Heart left ventricle (tissue), 16 donors: ENCODE measurements at regions not wholly inside any gene's neighbourhood (a gene's known extent, or its start where the extent isn't known, plus 50 kb on each side); places are given as distances from the start of the nearest gene placed in this dataset.

Source experiments
- ATAC-seq, 4 donors: fragments of 200-7000 bp; cut with Tn5 transposase; one replicate each; pipeline ENCODE4 v1.9.1; 2020 to 2022; ENCODE audit warnings: moderate library complexity in 4 of 4, mild to moderate bottlenecking in 3 of 4, moderate number of reproducible peaks in 1 of 4
- DNase-seq, 5 donors: peaks; one replicate each; pipeline ENCODE4 v3.0.0-alpha.2; 2020
- H3K27ac ChIP-seq, 12 donors: fragments of 200-600 bp; sonication (generic) in 4 of 12; one replicate each; pipeline versions ENCODE4 v1.5.0 to v1.8.0; 2016 to 2022; ENCODE audit warnings: mild to moderate bottlenecking in 2 of 12
- H3K27me3 ChIP-seq, 9 donors: fragments of 200-600 bp; sonication (generic) in 2 of 9; one replicate each; pipeline versions ENCODE4 v1.5.1 to v1.8.0; 2016 to 2022; ENCODE audit warnings: mild to moderate bottlenecking in 3 of 9
- H3K36me3 ChIP-seq, 9 donors: fragments of 200-600 bp; sonication (generic) in 2 of 9; one replicate each; pipeline versions ENCODE4 v1.5.0 to v1.8.0; 2018 to 2022; ENCODE audit warnings: mild to moderate bottlenecking in 2 of 9
- H3K4me1 ChIP-seq, 12 donors: fragments of 200-600 bp; sonication (generic) in 4 of 12; one replicate each; pipeline versions ENCODE4 v1.5.0 to v1.8.0; 2016 to 2022; ENCODE audit warnings: mild to moderate bottlenecking in 3 of 12
- H3K4me3 ChIP-seq, 12 donors: fragments of 200-600 bp; sonication (generic) in 4 of 12; one replicate each; pipeline versions ENCODE4 v1.5.0 to v1.8.0; 2017 to 2022; ENCODE audit warnings: mild to moderate bottlenecking in 9 of 12, moderate library complexity in 4 of 12
- H3K9me3 ChIP-seq, 12 donors: fragments of 200-600 bp; sonication (generic) in 4 of 12; one replicate each; pipeline versions ENCODE4 v1.5.0 to v1.8.0; 2016 to 2022; ENCODE audit warnings: mild to moderate bottlenecking in 1 of 12
- POLR2A ChIP-seq, 2 donors: fragments of 450-650 bp; IDR thresholded peaks; one replicate each; pipeline ENCODE4 v1.6.1; 2017; ENCODE audit warnings: antibody characterized with exemption in 2 of 2, mild to moderate bottlenecking in 2 of 2, moderate library complexity in 2 of 2
- WGBS, 4 donors: extraction: QIAGEN DNeasy Blood & Tissue Kit in 2 of 4; methylation state at CpG; one replicate each; pipeline versions ENCODE4 v1.1.5 to v1.1.7; 2013 to 2018; 5-methylcytosine and 5-hydroxymethylcytosine counted together
- intact Hi-C, 10 donors: fragments of 100-400 bp; cut with DNase I; formaldehyde crosslinking; loops; one replicate each; pipeline versions ENCODE4 v1.11.1 to v1.14.2; 2022
- TF ChIP-seq, protein P1 (sequence below), 12 donors: fragments of 200-600 bp; sonication (generic) in 4 of 12; IDR thresholded peaks; one replicate each; pipeline versions ENCODE4 v1.5.0 to v1.8.0; 2018 to 2022; ENCODE audit warnings: antibody characterized with exemption in 12 of 12, mild to moderate bottlenecking in 5 of 12
- donor health status: ischemic (EF 13 %, LVEDD 7.1; RV severe dilation, severe dysfunction).
- donor health status: healthy with polysubstance abuse.
- donor health status: DM: no; HTN: yes; CAD: no.
- donor health status: DM: no; HTN: no; CAD: no.
- donor health status: ischemic (EF 25% LVEDD 6.9; RV normal size, moderate dysfunction).
- donor health status: ischemic (EF 25% LVEDD 5.7; RV mildly dilated, moderate dysfunction).
- donor health status: healthy.
- donor health status: DM: yes; HTN: yes; CAD: no.
- donor health status: ischemic (EF 35%, LVEDD 5.7; RV mildly dilated, moderate dysfunction).
- donor health status: nonischemic (EF 11% LVEDD 7.7; RV severe dilation, severe dysfunction).
- donor health status: DM: yes; HTN: yes; CAD: no.
- donor health status: PGD.
- donor health status: ischemic (EF 29% LVEDD 5.4; RV normal size, mild dysfunction).
- donor health status: nonischemic (EF 23%, LVEDD 6.1; RV moderate dilation, normal function).

- no peaks in the 10 kb centered on the region for H3K4me1 ChIP-seq
- intact Hi-C loops = no loop called here
- no peak overlapping the region for H3K4me3 ChIP-seq
- H3K36me3 ChIP-seq = no peaks in the 10 kb centered on the region
- H3K27me3 ChIP-seq = peaks cover 0 to 3% (median 0%) of the 10 kb centered on the region in 9 donors
- 84 to 88% (median 84%) methylated on average over 3 of the region's 3 CpGs for WGBS, 4 donors
- TF ChIP-seq POLR2A (IDR thresholded peaks at IDR 0.05) = no peak
- TF ChIP-seq, protein P1, sequence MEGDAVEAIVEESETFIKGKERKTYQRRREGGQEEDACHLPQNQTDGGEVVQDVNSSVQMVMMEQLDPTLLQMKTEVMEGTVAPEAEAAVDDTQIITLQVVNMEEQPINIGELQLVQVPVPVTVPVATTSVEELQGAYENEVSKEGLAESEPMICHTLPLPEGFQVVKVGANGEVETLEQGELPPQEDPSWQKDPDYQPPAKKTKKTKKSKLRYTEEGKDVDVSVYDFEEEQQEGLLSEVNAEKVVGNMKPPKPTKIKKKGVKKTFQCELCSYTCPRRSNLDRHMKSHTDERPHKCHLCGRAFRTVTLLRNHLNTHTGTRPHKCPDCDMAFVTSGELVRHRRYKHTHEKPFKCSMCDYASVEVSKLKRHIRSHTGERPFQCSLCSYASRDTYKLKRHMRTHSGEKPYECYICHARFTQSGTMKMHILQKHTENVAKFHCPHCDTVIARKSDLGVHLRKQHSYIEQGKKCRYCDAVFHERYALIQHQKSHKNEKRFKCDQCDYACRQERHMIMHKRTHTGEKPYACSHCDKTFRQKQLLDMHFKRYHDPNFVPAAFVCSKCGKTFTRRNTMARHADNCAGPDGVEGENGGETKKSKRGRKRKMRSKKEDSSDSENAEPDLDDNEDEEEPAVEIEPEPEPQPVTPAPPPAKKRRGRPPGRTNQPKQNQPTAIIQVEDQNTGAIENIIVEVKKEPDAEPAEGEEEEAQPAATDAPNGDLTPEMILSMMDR (IDR thresholded peaks at IDR 0.05) = no peak
- ATAC-seq (no peak), DNase-seq (no peak)
- H3K27ac ChIP-seq = no peak overlapping the region
- no peaks in the 10 kb centered on the region for H3K9me3 ChIP-seq
Observed at GRCh38 chr1:106962591-106962990, 93.9 kb upstream of the PRMT6 start.

DNA sequence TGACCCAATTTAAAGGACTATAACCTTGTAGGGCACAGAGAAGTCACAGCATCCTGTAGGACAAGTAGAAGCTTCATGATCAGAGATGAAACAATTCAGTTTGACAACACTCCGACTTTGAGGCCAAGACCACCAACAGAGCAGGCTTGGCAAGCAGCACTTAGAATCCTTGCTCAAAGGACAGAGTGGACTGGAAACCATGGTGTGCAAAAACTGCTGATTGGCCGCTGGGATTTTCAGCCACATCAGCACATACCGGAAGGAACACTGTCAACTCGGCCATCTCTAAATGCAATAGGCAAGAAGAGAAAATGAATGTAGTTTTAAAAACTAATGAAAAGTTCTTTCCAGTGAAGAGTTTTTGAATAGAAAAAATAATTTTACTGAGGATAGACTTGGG lies 92.0 kb upstream of the PRMT6 start:
- TF ChIP-seq, protein P1 (IDR thresholded peaks at IDR 0.05) = no peak
- TF ChIP-seq POLR2A (IDR thresholded peaks at IDR 0.05) = no peak
- intact Hi-C loops = no loop called here
- Histone ChIP-seq H3K4me3 (no peak overlapping the region), H3K9me3 (no peaks in the 10 kb centered on the region), H3K4me1 (no peaks in the 10 kb centered on the region), H3K27me3 (peaks cover 0 to 3% (median 0%) of the 10 kb centered on the region in 9 donors), H3K27ac (no peak overlapping the region), H3K36me3 (no peaks in the 10 kb centered on the region)
- 67 to 79% (median 74%) methylated on average over 4 of the region's 4 CpGs for WGBS, 4 donors
- DNase-seq (no peak), ATAC-seq (no peak)

DNA sequence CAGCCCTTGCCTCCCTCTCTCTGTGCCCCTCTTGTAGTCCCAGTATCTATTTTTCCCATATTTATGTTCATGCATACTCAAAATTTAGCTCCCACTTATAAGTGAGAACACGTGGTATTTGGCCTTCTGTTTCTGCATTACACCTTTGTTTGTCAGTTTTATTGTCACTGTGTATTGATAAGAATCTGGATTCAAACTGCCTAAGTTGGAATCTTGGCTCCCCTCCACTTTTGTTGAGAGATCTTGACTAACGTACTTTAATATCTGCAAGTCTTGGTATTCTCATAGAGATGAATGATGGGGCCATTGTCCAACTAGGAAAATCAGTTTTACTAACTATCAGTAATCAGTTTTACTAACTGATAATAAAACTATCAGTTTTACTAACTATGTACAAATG lies 87.8 kb upstream of the PRMT6 start:
- Histone ChIP-seq H3K9me3 (no peaks in the 10 kb centered on the region), H3K4me1 (no peaks in the 10 kb centered on the region), H3K27ac (no peak overlapping the region), H3K4me3 (no peak overlapping the region), H3K36me3 (no peaks in the 10 kb centered on the region), H3K27me3 (no peaks in the 10 kb centered on the region)
- ATAC-seq (no peak), DNase-seq (no peak)
- intact Hi-C loops = no loop called here
- no peak for TF ChIP-seq POLR2A (IDR thresholded peaks at IDR 0.05)
- TF ChIP-seq, protein P1 (IDR thresholded peaks at IDR 0.05) = no peak
- 58 to 67% (median 66%) methylated on average over 2 of the region's 2 CpGs for WGBS, 4 donors

GRCh38 chr1:106969731-106970130 lies 86.7 kb upstream of the PRMT6 start:
- Histone ChIP-seq H3K9me3 (no peaks in the 10 kb centered on the region), H3K4me3 (no peak overlapping the region), H3K4me1 (no peaks in the 10 kb centered on the region), H3K27ac (no peak overlapping the region), H3K27me3 (no peaks in the 10 kb centered on the region), H3K36me3 (no peaks in the 10 kb centered on the region)
- TF ChIP-seq, protein P1 (IDR thresholded peaks at IDR 0.05) = no peak
- TF ChIP-seq POLR2A (IDR thresholded peaks at IDR 0.05) = no peak
- intact Hi-C loops = no loop called here
- ATAC-seq (no peak), DNase-seq (no peak)
